BJ (cell line): ENCODE measurements at regions not wholly inside any gene's neighbourhood (a gene's known extent, or its start where the extent isn't known, plus 50 kb on each side); places are given as distances from the start of the nearest gene placed in this dataset.

ENCODE experiments used
- CTCF ChIA-PET: fragments of 350-600 bp; formaldehyde crosslinking; extraction: SDS; loops from one replicate; lab custom pipeline; 2021; ENCODE audit warnings: antibody characterized with exemption, inconsistent platforms; lab: Yijun Ruan, JAX
- POLR2A ChIA-PET: fragments of 300-600 bp; sonication (Branson Sonifier 250); formaldehyde crosslinking; extraction: SDS; loops from one replicate; lab custom pipeline; 2021; ENCODE audit warnings: antibody characterized with exemption; lab: Charles Lee
- DNase-seq: peaks from one replicate; pipeline ENCODE4 v3.0.0-alpha.2; 2011; ENCODE audit warnings: low read depth
- H3K27me3 ChIP-seq: 2 replicates; pipeline ENCODE4 v1.6.0; 2011; ENCODE audit warnings: low read length; ENCODE audit not compliant: control insufficient read depth, insufficient read depth
- H3K36me3 ChIP-seq: 2 replicates; pipeline ENCODE4 v1.5.1; 2011; ENCODE audit warnings: low read length; ENCODE audit not compliant: control insufficient read depth, insufficient read depth
- H3K4me3 ChIP-seq: 2 replicates; pipeline ENCODE4 v1.5.1; 2011; ENCODE audit warnings: low read depth, mild to moderate bottlenecking, control low read depth, low read length
- CTCF ChIP-seq: IDR thresholded peaks from 2 replicates; pipeline ENCODE4 v1.5.1; 2011; ENCODE audit warnings: low read depth, mild to moderate bottlenecking, control low read depth, inconsistent platforms, low read length, moderate library complexity; ENCODE audit not compliant: insufficient read depth

- H3K36me3 ChIP-seq: no peaks in the 10 kb centered on the region
- ChIA-PET CTCF (interaction anchor here (1.2 to 1.6 kb wide), 2 partner anchors 52 to 158 kb away, joined by 3 to 8 read pairs; partner anchors contain the start of gene AHCYL1), POLR2A (no interaction called here)
- no peaks in the 10 kb centered on the region for H3K27me3 ChIP-seq
- no peak for TF ChIP-seq CTCF
- no peak overlapping the region for H3K4me3 ChIP-seq
- DNase-seq: no peak
These were observed 62.7 kb upstream of the EPS8L3 start for GRCh38 chr1:109826446-109826845.

GRCh38 chr1:109824349-109825115 lies 60.8 kb upstream of the EPS8L3 start:
- no peak for DNase-seq
- no peak overlapping the region for H3K4me3 ChIP-seq
- H3K36me3 ChIP-seq: no peaks in the 10 kb centered on the region
- TF ChIP-seq CTCF: no peak
- ChIA-PET POLR2A (no interaction called here), CTCF (interaction anchor here (0.6 to 1.6 kb wide), 2 partner anchors 32 to 38 kb away, joined by 5 to 6 read pairs; no protein-coding TSS in a partner anchor)
- no peaks in the 10 kb centered on the region for H3K27me3 ChIP-seq

- Histone ChIP-seq H3K36me3 (no peaks in the 10 kb centered on the region), H3K4me3 (no peak overlapping the region), H3K27me3 (no peaks in the 10 kb centered on the region)
- CTCF ChIA-PET: interaction anchor here (0.6 to 1.6 kb wide), 4 partner anchors 31 to 90 kb away, joined by 3 to 6 read pairs (median 4); no protein-coding TSS in a partner anchor
- DNase-seq: no peak
- POLR2A ChIA-PET: no interaction called here
- no peak for TF ChIP-seq CTCF
These were observed 60.0 kb upstream of the EPS8L3 start for GRCh38 chr1:109823543-109824348.

- no peak for DNase-seq
- no peak for TF ChIP-seq CTCF
- CTCF ChIA-PET: interaction anchor here (0.9 to 1.6 kb wide), 6 partner anchors 30 to 161 kb away, joined by 3 to 6 read pairs (median 3); no protein-coding TSS in a partner anchor
- Histone ChIP-seq H3K27me3 (no peaks in the 10 kb centered on the region), H3K36me3 (no peaks in the 10 kb centered on the region), H3K4me3 (no peak overlapping the region)
- POLR2A ChIA-PET: no interaction called here
These were observed 59.2 kb upstream of the EPS8L3 start for GRCh38 chr1:109822749-109823542.
